GM18502 (cell line): ENCODE measurements at regions not wholly inside any gene's neighbourhood (a gene's known extent, or its start where the extent isn't known, plus 50 kb on each side); places are given as distances from the start of the nearest gene placed in this dataset.

Source experiments
- ATAC-seq: cut with Tn5 transposase; IDR thresholded peaks from one replicate; pipeline ENCODE4 v1.9.1; 2021; ENCODE audit warnings: mild to moderate bottlenecking; ENCODE audit not compliant: unreplicated experiment, poor library complexity

DNA sequence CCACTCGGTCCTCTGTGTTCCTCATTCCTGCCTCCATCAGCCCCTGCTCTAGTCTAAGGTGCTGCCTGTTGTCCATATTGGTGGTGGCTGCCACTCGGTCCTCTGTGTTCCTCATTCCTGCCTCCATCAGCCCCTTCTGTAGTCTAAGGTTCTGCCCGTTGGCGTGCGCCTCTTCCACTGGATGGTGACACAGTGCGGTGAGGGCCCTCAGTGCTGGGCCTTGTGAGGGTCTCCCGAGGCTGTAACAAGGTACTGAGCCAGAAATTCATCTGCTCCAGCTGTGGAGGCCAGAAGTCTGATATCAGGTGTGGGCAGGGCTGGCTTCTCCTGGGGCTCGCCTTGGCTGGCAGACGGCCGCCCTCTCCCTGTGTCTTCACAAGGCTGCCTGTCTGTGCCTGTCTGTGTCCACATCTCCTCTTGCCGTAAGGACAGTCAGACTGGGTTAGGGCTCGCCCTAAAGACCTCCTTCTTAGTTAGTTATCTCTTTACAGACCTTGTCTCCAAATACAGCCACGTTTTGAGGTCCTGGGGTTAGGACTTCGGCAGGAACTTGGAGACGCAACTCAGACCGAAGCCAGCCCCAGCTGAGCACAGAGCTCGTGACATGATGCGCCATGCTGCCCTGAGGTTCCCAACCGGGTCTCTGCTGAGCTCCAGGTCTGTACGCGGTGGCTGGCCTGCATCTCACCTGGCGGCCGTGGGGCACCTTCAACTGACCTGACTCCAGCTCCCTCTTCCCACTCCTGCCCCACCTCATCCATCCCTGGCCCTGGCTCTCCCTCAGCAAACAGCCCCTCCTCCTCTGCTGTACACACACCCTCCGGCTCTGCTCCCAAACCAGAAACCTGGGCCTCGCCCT lies 181.4 kb upstream of the SHH start:
- no peak for ATAC-seq

DNA sequence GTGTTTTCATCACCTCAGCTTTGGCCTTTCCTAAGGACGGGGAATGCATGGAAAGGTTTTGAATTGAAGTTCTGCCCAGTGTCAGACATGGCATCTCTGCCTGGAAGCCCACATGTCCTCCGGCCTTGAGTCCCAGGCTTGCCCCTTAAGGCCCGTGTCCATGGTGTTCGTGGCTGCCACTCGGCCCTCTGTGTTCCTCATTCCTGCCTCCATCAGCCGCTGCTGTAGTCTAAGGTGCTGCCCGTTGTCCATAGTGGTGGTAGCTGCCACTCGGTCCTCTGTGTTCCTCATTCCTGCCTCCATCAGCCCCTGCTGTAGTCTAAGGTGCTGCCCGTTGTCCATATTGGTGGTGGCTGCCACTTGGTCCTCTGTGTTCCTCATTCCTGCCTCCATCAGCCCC lies 180.7 kb upstream of the SHH start:
- ATAC-seq, result no peak

DNA sequence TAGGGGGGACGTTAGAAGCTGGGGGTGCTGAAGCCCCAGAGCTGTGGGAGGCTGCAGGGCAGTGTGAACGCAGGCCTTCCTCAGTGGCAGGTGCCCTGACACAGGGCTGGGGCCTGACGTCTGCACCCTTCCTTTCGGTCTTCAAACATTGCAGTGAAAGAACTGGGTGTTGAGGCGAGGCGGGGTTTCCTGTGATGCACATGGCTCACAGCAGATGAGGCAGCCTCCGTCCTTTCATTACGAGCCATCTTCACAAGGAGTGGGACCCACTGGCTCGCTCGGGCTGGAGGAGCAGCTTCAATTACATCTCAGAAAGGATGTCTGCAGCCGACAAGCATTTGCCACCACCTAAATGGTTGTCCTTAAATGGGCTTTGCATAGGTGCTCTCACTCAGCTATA lies 180.3 kb upstream of the SHH start:
- ATAC-seq, result no peak

DNA sequence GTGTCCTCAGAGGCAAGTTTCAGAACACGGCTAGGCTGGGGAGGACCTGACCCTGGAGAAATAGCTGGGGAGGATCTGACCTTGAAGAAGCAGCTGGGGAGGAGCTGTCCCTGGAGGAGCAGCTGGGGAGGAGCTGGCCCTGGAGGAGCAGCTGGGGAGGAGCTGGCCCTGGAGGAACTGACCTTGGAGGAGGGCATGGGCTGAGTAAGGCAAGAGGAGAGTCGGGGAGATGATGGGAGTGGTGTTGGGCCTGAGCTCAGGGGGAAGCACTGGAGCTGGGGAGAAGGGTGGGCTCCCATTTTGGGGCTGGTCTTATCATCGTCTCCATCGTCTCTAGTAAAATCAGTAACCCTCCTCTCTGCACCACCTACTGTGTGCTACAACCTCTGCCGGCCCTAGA lies 179.8 kb upstream of the SHH start:
- ATAC-seq, result no peak

DNA sequence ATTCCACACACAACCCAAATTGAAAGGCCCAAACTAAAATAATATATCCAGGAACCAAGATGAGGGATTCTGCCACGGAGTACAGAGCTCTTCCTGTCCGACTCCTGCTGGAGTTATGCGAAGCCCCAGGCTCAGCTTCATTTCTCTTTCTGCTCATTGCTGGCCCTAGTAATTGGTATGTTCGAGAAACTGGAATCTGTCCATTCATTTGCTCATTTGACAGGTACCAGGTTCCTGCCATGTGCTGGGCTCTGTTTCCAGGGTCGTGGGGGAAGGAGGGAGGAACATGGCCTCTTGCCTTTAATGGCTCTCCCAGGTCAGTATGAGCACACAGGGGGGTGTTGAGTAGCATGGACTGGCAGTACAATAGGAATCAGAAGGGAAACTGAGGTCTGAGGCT lies 179.2 kb upstream of the SHH start:
- no peak for ATAC-seq

DNA sequence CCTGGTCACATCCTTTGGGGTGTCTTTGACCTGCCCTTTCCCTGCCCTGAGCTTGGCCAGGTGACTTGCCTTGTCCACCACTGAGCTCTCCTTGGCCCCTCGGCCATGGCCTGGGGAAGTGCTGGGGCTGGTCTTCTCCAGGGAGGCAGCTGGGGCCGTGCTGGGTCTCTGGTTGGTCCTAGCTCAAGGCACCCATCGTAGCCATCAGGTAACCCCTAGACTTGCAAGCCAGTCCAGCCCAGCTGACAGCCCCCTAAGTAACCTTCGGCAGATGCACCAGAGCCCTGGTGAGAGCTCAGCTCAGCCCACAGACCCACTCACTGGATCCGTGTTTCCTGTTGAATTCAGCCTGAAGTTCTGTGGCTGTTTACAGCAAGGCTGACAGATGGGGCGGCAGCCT lies 176.2 kb upstream of the SHH start:
- no peak for ATAC-seq

DNA sequence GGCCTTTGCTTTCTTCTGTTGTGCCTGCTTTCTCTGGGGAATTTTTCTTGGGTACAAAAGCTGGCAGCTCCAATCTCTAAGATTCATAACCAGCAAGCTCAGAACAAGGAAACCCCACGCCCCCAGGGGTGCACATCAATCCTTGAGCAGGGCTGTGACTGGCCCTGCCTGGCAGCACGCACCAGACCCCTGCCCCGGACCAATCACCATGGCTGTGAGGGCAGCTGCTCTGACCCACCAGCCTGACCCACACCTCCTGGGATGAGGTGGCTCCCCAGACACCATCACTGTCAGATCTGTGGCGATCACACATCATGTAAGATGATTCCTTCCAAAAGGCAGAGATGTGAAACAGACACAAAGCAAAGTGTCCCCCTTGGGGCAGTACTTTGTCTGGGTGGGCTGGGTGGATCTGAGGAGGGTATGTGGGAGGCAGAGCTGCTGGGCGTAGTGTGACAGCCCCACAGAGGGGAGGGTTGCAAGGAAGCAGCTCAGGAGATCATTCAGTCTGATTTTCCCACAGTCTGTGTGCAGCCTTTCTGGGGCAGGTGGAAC lies 175.5 kb upstream of the SHH start:
- ATAC-seq, result no peak

DNA sequence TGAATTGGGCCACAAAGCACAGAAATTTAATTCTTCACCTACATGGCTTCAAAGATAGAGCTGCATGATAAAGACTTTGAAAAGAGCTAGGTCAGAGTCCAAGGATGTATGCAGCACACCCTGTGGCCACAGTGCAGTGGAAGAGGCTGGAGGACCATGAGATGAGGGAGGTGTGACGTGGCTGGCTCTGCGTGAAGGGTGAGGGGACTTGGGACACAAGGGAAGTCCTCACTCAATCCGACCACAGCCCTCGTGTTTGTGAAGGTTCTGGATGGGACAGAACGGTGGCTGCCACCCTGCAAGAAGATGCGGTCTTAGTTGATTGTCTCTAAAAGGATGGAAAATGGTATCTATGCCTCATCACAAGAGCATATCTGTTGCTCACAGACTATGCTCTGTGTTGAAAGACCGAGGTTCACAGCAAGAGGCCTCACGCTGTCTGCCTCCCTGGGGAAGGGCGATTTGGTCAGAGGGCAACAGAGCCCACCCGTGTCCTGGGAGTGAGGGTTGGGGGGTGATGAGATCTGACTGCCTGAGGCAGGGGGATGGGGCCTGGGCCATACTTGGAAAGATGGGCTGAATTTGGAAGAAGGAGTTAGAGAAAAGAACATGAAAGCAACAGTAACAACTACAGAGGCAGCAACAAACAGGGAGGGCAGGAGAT lies 174.4 kb upstream of the SHH start:
- ATAC-seq, result no peak

DNA sequence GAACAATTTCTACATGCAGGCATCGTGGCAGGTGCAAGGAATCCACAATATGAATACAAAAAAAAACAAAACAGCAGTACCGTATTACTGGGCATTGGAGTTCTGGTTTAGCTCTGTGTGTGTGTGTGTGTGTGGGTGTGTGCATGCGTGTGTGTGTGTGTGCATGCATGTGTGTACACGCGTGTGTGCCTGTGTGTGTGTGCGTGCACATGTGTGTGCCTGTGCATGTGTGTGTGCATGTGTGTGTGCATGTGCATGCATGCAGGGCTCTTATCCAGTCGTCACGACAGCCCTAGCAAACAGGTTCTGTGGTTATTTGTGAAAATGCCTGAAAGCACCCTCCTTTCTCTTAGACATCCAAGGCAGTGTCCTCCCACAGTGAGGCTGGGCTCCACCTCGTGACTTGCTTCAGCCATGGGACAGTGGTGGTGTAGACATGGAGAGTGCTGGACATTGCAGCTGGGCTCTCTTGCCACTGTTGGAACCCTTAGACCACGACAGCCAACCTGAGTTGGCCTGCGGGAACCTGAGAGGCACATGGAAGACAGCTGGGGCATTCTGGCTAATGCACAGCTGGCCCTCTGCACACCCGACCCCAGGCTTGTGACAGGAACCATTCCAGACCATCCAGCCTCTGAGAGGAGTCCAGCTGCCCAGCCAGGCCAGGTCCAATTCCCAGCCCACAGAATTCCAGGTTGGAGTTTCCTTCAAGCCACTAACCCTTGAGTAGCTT lies 173.4 kb upstream of the SHH start:
- ATAC-seq, result no peak

DNA sequence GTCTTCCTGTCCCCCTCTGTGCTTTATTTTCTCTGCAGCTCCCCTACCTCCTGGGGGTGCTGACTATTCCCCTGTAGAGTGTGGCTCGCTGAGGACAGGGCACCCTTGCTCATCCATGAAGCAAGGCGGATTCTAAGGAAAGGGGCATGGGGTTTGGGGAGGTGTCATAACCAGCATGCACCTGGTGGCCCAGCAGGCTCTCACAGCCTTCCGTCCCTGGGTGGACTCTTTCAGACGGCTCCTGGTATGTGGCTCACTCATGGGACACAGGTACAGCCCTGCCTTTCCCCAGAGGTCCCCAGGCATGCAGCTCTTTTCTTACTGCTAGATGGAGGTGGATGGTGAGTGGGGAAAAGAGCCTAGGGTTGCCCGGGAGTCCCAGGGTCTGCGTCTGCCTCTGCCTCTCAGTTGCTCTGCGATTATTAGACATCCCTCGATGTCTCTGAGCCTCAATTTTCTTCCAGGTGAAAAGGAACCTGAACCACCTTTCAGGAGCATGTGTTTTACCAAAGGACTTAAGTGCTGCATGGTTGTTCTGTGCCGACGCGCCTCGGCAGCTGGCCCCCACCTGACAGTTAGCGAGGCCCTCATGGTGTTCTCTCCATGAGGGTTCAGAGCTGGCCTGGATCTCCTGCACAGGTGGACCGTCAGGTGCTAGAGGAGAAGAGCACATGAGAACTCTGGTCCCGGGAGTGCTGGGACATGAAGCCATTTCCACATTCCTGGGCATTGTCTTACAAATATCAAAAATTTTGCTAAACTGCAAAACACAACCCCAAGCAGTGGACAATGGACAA lies 172.5 kb upstream of the SHH start:
- no peak for ATAC-seq

DNA sequence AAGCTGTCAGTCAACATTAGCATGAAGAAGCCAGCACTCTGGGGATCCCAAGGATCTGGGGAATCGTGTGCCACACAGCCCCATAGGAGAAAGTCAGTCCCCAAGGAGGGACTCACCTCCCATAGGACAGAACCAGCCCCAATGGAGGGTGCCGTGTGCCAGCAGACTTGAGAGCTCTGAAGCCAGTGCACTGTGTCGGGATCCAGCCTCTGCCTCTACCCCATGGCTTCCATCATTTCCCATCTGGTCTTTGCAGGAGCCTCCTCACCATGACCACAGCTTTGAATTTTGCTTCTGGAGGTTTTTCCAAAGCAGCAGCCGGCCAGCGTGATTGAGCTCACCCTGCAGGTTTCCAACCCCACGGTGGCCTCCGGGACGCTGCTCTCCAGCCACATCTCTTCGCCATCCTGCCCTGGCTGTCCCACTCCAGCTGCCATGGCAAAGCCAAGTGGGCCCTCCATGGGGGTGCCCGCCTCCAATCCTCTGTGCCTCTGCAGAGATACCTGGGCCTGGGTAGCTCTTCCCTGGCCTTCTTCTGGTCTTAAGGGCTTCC lies 171.8 kb upstream of the SHH start:
- ATAC-seq, result no peak

DNA sequence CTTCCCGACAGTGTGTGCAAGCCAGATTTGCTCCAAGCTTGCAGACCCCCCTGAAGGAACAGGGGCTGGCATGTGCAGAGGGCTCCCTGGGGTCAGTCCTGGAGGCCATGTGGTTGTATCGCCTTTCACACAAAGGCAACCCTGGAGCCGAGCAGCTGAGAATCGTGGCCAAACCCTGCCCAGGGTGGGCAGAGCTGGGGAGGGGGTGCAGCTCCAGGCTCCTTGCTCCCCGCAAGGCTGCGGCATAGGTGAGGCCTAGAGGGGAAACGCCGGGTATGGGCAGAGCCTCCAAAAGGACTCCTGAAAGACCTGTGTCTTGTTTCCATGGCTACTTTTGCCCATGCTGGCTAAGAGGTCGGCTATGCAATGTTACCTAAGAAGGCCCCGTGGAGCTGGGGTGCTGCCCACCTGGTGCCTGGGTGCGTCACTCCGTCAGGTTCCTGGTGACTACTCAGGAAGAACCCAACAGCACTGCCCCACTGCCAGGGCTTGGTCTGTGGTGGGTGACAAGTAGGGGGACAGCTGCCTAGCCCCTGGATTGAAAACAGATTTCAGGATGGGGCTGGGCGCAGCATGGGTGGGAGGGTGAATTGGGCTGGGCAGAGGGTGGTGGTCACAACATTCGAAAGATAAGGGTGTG lies 171.0 kb upstream of the SHH start:
- no peak for ATAC-seq

DNA sequence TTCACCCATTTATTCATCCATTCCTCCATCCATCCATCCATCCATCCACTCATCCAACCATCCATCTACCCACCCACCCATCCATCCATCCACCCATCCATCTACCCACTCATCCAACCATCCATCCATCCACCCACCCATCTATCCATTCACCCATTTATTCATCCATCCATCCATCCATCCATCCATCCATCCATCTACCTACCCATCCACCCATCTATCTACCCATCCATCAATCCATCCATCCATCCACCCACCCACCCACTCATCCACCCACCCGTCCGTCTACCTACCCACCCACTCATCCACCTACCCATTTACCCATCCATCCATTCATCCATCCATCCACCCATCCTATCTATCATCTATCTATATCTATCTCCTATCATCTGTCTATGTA lies 169.4 kb upstream of the SHH start:
- no peak for ATAC-seq

DNA sequence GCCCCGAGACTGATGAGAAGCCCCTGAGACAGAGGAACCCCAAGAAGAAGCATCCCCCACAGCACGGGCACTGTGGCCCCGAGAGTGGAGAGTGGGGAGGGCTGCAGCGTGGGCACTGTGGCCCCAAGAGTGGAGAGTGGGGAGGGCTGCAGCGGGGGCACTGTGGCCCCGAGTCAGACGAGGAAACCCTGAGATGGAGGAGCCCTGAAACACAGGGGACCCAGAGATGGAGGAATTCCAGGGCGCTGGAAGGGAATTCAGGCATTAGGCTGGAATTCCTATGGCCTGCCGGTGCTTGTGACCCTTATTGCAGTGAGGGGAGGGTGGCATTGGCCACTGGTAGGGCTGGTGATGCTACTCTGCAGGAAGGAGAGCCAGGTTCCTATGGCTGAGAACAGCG lies 168.6 kb upstream of the SHH start:
- ATAC-seq, result no peak

DNA sequence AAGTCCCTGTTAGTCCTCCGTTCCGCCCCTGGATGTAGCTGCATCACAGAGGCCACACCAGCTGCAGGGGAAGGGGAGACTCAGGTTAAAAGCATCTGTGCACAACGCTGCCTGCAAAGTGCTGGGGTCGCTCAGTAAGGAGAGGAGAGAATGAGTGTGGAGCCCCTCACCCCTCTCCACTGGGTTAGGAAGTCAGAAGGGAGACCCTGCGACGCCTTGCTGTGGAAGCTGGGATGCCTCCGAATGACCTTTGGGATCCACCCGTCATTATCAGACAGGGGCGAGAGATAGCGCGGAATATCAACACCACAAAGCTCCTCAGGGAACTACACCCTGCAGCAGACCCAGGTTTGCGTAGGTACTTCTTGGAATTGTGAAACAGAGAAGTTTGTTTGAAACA lies 167.7 kb upstream of the SHH start:
- ATAC-seq, result no peak

DNA sequence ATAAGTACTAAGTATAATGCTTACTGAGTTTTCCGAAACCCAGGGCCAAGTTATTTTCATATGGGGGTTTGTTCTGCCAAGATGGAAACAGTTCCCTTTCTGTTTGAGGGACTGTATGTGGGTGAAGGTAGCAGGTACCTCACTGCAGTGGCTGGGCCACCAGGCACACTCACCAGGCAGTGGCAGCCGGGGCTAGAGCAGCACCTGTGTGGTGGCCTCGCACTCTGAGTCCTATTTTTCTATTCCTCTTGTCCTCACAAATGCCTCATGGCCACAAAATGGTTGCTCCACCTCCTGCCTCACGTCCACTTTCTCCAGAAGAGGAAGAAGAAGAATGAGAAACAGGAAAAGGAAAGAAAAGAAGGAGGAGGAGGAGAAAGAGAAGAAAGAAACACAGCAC lies 167.3 kb upstream of the SHH start:
- no peak for ATAC-seq

DNA sequence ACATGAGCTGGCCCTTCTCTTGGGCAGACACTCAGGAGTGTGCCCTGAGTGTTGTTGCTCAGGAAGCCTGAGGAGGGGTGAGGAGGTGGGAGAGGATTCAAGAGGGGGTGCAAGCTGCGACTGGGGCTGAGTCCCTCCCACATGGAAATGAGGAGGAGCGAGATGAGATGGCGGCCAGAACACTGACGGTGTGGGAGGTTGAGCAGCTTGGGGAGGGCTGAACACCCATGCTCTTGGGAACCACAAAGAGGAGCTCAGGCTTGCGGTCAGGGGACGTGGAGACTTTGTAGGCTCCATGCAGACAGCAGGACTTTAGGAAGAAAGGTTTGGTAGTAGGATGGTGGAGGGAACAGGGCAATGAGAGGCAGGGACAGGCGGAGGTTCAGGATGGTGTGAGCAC lies 163.2 kb upstream of the SHH start:
- ATAC-seq, result no peak

DNA sequence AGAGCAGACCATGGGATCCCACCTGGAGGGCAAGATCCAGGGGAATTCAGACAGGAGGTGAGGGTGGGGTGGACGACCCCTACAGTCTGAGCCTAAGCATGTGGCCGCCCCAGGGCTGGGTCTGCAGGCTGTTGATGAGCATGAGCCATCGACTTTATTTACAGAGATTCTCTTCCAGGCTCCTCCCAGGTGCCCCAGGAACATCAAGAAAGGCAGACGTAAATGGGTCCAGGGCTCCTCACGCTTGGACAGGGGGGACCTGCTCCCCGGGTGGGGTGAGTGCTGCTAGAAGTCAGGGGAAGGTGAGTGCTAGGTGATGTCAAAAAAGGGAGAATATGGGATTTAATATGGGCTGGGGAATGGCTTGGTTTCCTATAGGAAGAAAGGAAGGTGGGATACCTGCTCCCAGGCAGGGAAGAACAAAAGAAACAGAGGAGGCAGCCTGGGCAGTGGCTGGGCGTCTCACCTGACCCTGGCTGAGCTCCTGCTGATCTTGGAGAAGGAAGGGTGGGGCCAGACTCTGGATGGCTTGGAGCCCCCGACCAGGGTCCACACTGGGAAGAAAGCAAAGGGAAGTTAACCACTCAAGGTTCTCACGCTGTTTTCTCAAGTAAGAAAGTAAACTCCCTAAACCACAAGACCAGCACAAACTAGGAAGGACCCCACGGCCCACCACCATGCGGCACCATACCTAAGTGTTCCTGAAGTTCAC lies 162.1 kb upstream of the SHH start:
- no peak for ATAC-seq

DNA sequence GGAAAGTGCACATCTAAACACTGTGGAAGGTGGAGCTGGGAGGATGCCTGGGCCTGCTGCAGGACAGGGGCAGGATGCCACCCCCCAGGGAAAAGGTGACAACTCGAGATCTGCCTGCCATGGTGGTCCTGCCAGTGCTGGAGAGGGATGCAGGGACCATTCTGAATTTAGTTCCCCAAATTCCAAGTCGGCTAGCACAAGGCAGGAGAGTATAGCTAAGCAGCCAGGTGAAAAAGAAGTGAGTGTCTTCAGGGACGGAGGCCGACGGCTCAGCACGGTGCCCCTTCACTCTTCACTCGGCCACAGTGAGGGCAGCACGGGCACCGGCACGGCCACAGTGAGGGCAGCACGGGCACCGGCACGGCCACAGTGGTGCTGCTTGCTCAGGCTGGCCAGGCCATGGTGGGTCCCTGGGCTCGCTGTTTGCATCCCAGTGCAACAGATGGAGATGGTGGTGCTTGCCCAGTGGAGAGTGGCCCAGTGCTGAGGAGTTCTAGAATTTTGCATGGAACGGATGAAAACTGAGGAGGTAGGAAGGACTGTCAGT lies 161.3 kb upstream of the SHH start:
- ATAC-seq, result no peak
